ENCODE measurements at regions not wholly inside any gene's neighbourhood (a gene's known extent, or its start where the extent isn't known, plus 50 kb on each side); places are given as distances from the start of the nearest gene placed in this dataset.
"Not testable (repeated sequence)": the region's sequence is repeated elsewhere in the genome, so short reads cannot be mapped to it uniquely, and the experiment has no call there.

DNA sequence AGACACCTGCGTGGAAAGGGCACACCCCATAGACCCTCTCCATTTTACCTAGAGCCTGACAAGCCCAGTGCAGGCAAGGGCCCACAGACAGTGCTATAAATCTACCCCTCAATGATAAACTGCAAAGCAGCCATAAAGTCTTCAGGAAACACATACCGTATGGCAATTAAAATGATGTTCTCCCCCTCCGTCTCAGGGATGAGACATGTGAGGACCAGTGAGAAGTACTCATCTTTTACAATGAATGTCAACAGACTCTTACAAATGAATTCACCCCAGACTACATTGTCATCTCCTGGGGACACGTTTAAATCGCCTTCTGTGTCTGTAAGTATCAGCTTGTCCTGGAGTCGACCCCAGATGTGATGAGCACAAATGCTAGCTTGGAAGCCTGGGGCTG, 362.7 kb downstream of the ADGRD1 start:
- no peak overlapping the region for H3K27ac ChIP-seq
- intact Hi-C loops (cut with DNase I): no loop called here
- TF ChIP-seq POLR2A (IDR thresholded peaks at IDR 0.05): no peak
- TF ChIP-seq, protein P1, sequence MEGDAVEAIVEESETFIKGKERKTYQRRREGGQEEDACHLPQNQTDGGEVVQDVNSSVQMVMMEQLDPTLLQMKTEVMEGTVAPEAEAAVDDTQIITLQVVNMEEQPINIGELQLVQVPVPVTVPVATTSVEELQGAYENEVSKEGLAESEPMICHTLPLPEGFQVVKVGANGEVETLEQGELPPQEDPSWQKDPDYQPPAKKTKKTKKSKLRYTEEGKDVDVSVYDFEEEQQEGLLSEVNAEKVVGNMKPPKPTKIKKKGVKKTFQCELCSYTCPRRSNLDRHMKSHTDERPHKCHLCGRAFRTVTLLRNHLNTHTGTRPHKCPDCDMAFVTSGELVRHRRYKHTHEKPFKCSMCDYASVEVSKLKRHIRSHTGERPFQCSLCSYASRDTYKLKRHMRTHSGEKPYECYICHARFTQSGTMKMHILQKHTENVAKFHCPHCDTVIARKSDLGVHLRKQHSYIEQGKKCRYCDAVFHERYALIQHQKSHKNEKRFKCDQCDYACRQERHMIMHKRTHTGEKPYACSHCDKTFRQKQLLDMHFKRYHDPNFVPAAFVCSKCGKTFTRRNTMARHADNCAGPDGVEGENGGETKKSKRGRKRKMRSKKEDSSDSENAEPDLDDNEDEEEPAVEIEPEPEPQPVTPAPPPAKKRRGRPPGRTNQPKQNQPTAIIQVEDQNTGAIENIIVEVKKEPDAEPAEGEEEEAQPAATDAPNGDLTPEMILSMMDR (IDR thresholded peaks at IDR 0.05): no peak
- H3K9me3 ChIP-seq: peaks cover 0 to 17% (median 1%) of the 10 kb centered on the region in 12 donors
- WGBS, 4 donors: 77 to 85% (median 82%) methylated on average over 6 of the region's 6 CpGs
- no peaks in the 10 kb centered on the region for H3K4me1 ChIP-seq
- H3K36me3 ChIP-seq: no peaks in the 10 kb centered on the region
- peaks cover 0 to 38% (median 0%) of the 10 kb centered on the region in 9 donors for H3K27me3 ChIP-seq
- ATAC-seq (no peak), DNase-seq (no peak)
- no peak overlapping the region for H3K4me3 ChIP-seq

DNA sequence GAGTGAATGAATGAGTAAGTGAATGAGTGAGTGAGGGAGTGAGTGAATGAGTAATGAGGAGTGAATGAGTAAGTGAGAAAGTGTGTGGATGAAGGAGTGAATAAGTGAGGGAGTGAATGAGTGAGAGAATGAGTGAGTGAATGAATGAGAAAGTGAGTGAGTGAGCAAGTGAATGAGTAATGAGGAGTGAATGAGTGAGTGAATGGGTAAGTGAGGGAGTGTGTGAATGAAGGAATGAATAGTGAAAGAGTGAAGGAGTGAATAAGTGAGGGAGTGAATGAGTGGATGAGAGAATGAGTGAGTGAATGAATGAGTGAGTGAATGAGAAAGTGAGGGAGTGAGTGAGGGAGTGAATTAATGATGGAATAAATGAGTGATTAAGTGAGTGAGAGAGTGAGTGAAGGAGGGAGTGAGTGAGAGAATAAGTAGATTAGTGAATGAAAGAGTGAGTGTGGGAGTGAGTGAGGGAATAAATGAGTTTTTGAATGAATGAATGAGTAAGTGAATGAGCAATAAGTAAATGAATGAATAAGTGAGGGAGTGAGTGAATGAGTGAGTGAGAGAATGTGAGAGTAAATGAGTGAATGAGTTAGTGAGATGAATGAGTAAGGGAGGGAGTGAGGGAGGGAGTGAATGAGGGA, 364.5 kb downstream of the ADGRD1 start:
- H3K4me1 ChIP-seq: no peaks in the 10 kb centered on the region
- no peak overlapping the region for H3K27ac ChIP-seq
- no peak for TF ChIP-seq POLR2A (IDR thresholded peaks at IDR 0.05)
- TF ChIP-seq, protein P1 (IDR thresholded peaks at IDR 0.05): no peak
- DNase-seq: no peak
- no peaks in the 10 kb centered on the region for H3K36me3 ChIP-seq
- H3K27me3 ChIP-seq: peaks cover 0 to 26% (median 0%) of the 10 kb centered on the region in 9 donors
- peaks cover 0 to 28% (median 1%) of the 10 kb centered on the region in 12 donors for H3K9me3 ChIP-seq
- intact Hi-C loops (cut with DNase I): no loop called here
- H3K4me3 ChIP-seq: no peak overlapping the region
- no peak for ATAC-seq

DNA sequence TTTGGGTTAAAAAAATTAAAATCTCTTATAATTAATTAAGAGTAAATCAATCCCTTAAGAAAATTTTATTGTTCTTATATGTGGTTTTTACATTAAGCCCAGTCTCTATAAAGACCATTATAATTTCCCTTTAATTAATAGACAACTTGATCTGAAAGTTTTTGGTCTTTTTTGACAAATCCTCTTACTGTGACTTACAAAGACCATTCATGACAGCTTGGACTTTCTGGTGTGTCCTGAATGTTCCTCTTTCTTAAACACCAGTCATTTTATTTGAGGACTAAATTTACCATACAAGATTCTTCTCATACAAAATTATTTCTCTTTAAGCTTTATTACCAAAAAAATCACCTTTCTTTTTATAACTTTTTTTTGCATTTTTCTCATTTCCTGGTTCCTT, 368.3 kb downstream of the ADGRD1 start:
- no peak for ATAC-seq
- H3K36me3 ChIP-seq: no peaks in the 10 kb centered on the region
- H3K4me3 ChIP-seq: no peak overlapping the region
- no peak overlapping the region for H3K27ac ChIP-seq
- H3K4me1 ChIP-seq: no peaks in the 10 kb centered on the region
- DNase-seq: no peak
- TF ChIP-seq, protein P1 (IDR thresholded peaks at IDR 0.05): no peak
- no peak for TF ChIP-seq POLR2A (IDR thresholded peaks at IDR 0.05)
- no peaks in the 10 kb centered on the region for H3K27me3 ChIP-seq
- H3K9me3 ChIP-seq: peaks cover 0 to 28% (median 1%) of the 10 kb centered on the region in 12 donors
- intact Hi-C loops (cut with DNase I): no loop called here

DNA sequence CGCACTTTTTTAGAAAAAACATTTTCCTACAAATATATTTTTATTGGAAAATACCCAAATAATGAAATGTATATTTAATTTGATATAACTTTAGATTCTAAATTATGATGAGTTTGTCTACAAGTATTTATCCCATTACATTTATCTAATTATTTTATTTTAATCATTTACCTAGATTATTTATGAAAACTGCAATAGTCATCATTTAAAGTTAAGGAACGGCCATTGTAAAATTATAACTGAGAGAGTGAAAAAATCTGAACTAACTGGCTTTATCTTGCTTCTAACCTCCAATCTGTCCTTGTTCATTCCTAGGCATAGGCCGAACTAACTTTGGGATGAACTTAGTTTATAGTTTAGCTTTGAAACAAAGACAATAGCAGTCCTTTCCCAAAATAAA, 368.8 kb downstream of the ADGRD1 start:
- H3K27ac ChIP-seq; ATAC-seq; H3K27me3 ChIP-seq; H3K4me3 ChIP-seq; DNase-seq; H3K36me3 ChIP-seq; intact Hi-C loops (cut with DNase I); H3K4me1 ChIP-seq: not testable (repeated sequence)
- 69 to 82% (median 79%) methylated on average over 3 of the region's 3 CpGs for WGBS, 4 donors
- H3K9me3 ChIP-seq: peaks cover 0 to 28% (median 1%) of the 10 kb centered on the region in 12 donors

DNA sequence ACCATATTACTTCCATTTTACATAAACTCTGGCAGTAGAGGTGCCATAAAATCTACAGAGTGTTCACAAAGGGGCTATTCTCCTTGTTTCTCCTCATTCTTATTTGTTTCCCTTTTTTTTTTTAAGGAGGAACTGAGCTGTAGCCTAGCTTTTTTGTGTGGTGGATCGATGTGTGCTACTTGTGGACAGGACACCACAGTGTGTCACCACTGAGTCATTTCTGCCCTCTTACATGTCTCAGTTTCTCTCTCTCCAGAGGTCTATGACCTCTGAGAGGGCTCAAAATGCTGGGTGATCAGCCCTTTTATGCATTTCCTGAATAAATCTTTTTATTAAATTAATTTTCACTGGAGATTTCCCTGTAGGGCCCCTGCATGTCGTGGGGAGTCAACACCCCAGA, 370.2 kb downstream of the ADGRD1 start:
- Histone ChIP-seq H3K9me3 (peaks cover 0 to 28% (median 1%) of the 10 kb centered on the region in 12 donors), H3K27me3 (no peaks in the 10 kb centered on the region), H3K4me3 (no peak overlapping the region), H3K36me3 (no peaks in the 10 kb centered on the region), H3K4me1 (no peaks in the 10 kb centered on the region), H3K27ac (no peak overlapping the region)
- intact Hi-C loops (cut with DNase I): no loop called here
- TF ChIP-seq POLR2A (IDR thresholded peaks at IDR 0.05): no peak
- TF ChIP-seq, protein P1 (IDR thresholded peaks at IDR 0.05): no peak
- ATAC-seq (no peak), DNase-seq (no peak)
- 30 to 55% (median 43%) methylated on average over 2 of the region's 2 CpGs for WGBS, 4 donors
